ENCODE measurements at regions not wholly inside any gene's neighbourhood (a gene's known extent, or its start where the extent isn't known, plus 50 kb on each side); places are given as distances from the start of the nearest gene placed in this dataset.

GRCh38 chr5:93153461-93153860, 427.6 kb downstream of the NR2F1-AS1 start:
- H3K14ac ChIP-seq (ENCODE audit: low read length), result no peak overlapping the region
- H3K27me3 ChIP-seq (ENCODE audit: control insufficient read depth in 3 of 3, insufficient read depth in 3 of 3, low read depth in 1 of 3, low read length in 3 of 3), result no peaks in the 10 kb centered on the region
- H3K4me2 ChIP-seq (ENCODE audit: insufficient read depth, low read length, poor library complexity, severe bottlenecking), result no peak overlapping the region
- no peak overlapping the region for H2BK12ac ChIP-seq (ENCODE audit: low read length)
- no peak overlapping the region for H3K4ac ChIP-seq (ENCODE audit: low read length)
- H3K36me3 ChIP-seq (replicated peaks in 1 of 2; ENCODE audit: control insufficient read depth in 2 of 2, insufficient read depth in 2 of 2, low read length in 2 of 2), result no peaks in the 10 kb centered on the region
- no peak overlapping the region for H4K8ac ChIP-seq (ENCODE audit: low read depth, low read length)
- no peak overlapping the region for H2AK5ac ChIP-seq (ENCODE audit: low read depth, low read length)
- no peak overlapping the region for H3K18ac ChIP-seq (ENCODE audit: low read length)
- WGBS, 2 donors (ENCODE audit: extremely low coverage in 2 of 2, insufficient read length in 2 of 2, insufficient replicate concordance in 1 of 2), result no CpG with 5 or more reads among the region's 3 CpGs
- no peak overlapping the region for H2AFZ ChIP-seq (ENCODE audit: low read length)
- no peak overlapping the region for H3K27ac ChIP-seq (replicated peaks; ENCODE audit: low read length)
- no peak overlapping the region for H2BK15ac ChIP-seq (ENCODE audit: low read length)
- no peak overlapping the region for H3K9ac ChIP-seq (ENCODE audit: low read depth, low read length, poor library complexity)
- H2BK120ac ChIP-seq (ENCODE audit: low read depth, low read length), result no peak overlapping the region
- peaks cover 3 to 7% of the 10 kb centered on the region in 2 donors for H3K4me1 ChIP-seq (ENCODE audit: control insufficient read depth in 2 of 2, insufficient read depth in 1 of 2, low read depth in 1 of 2, low read length in 2 of 2)
- H3K9me3 ChIP-seq (replicated peaks in 1 of 2; ENCODE audit: control insufficient read depth in 2 of 2, insufficient read depth in 1 of 2, low read depth in 1 of 2, low read length in 2 of 2), result no peaks in the 10 kb centered on the region
- no peak for DNase-seq (ENCODE audit: low spot score)
- no peak overlapping the region for H3K23ac ChIP-seq (ENCODE audit: low read depth, low read length, poor library complexity)
- no peak overlapping the region for H4K91ac ChIP-seq (ENCODE audit: low read depth, low read length, poor library complexity)
- H3K4me3 ChIP-seq (ENCODE audit: low read length in 2 of 2), result no peak overlapping the region
- H3K79me1 ChIP-seq (ENCODE audit: low read depth, low read length), result no peaks in the 10 kb centered on the region
- no peak overlapping the region for H2BK5ac ChIP-seq (ENCODE audit: low read length)

GRCh38 chr5:93151896-93152295, 429.1 kb downstream of the NR2F1-AS1 start:
- 100% methylated on average over 1 of the region's 5 CpGs; no CpG with 5 or more reads in 1 of the 2 donors for WGBS, 2 donors (ENCODE audit: extremely low coverage in 2 of 2, insufficient read length in 2 of 2, insufficient replicate concordance in 1 of 2)
- no peak overlapping the region for H3K14ac ChIP-seq (ENCODE audit: low read length)
- H3K4me1 ChIP-seq (ENCODE audit: control insufficient read depth in 2 of 2, insufficient read depth in 1 of 2, low read depth in 1 of 2, low read length in 2 of 2), result peaks cover 3 to 7% of the 10 kb centered on the region in 2 donors
- no peaks in the 10 kb centered on the region for H3K9me3 ChIP-seq (replicated peaks in 1 of 2; ENCODE audit: control insufficient read depth in 2 of 2, insufficient read depth in 1 of 2, low read depth in 1 of 2, low read length in 2 of 2)
- no peaks in the 10 kb centered on the region for H3K36me3 ChIP-seq (replicated peaks in 1 of 2; ENCODE audit: control insufficient read depth in 2 of 2, insufficient read depth in 2 of 2, low read length in 2 of 2)
- no peak overlapping the region for H4K8ac ChIP-seq (ENCODE audit: low read depth, low read length)
- H3K27ac ChIP-seq (replicated peaks; ENCODE audit: low read length), result no peak overlapping the region
- no peaks in the 10 kb centered on the region for H3K27me3 ChIP-seq (ENCODE audit: control insufficient read depth in 3 of 3, insufficient read depth in 3 of 3, low read depth in 1 of 3, low read length in 3 of 3)
- no peak overlapping the region for H3K4me2 ChIP-seq (ENCODE audit: insufficient read depth, low read length, poor library complexity, severe bottlenecking)
- no peak overlapping the region for H2BK120ac ChIP-seq (ENCODE audit: low read depth, low read length)
- no peak overlapping the region for H2BK5ac ChIP-seq (ENCODE audit: low read length)
- DNase-seq (ENCODE audit: low spot score), result no peak
- H3K4ac ChIP-seq (ENCODE audit: low read length), result no peak overlapping the region
- no peak overlapping the region for H4K91ac ChIP-seq (ENCODE audit: low read depth, low read length, poor library complexity)
- H2AK5ac ChIP-seq (ENCODE audit: low read depth, low read length), result no peak overlapping the region
- H2AFZ ChIP-seq (ENCODE audit: low read length), result peak overlapping the region; percentile 36
- H3K79me1 ChIP-seq (ENCODE audit: low read depth, low read length), result no peaks in the 10 kb centered on the region
- H3K18ac ChIP-seq (ENCODE audit: low read length), result no peak overlapping the region
- no peak overlapping the region for H3K9ac ChIP-seq (ENCODE audit: low read depth, low read length, poor library complexity)
- no peak overlapping the region for H3K23ac ChIP-seq (ENCODE audit: low read depth, low read length, poor library complexity)
- no peak overlapping the region for H2BK15ac ChIP-seq (ENCODE audit: low read length)
- no peak overlapping the region for H2BK12ac ChIP-seq (ENCODE audit: low read length)
- H3K4me3 ChIP-seq (ENCODE audit: low read length in 2 of 2), result no peak overlapping the region

- Histone ChIP-seq H2BK120ac (ENCODE audit: low read depth, low read length) (no peak overlapping the region), H4K8ac (ENCODE audit: low read depth, low read length) (no peak overlapping the region), H2BK5ac (ENCODE audit: low read length) (no peak overlapping the region), H3K4me2 (ENCODE audit: insufficient read depth, low read length, poor library complexity, severe bottlenecking) (no peak overlapping the region), H3K23ac (ENCODE audit: low read depth, low read length, poor library complexity) (no peak overlapping the region), H3K4me3 (ENCODE audit: low read length in 2 of 2) (no peak overlapping the region), H2AK5ac (ENCODE audit: low read depth, low read length) (no peak overlapping the region), H2BK15ac (ENCODE audit: low read length) (no peak overlapping the region), H3K79me1 (ENCODE audit: low read depth, low read length) (no peaks in the 10 kb centered on the region), H3K27ac (replicated peaks; ENCODE audit: low read length) (no peak overlapping the region), H2AFZ (ENCODE audit: low read length) (no peak overlapping the region), H3K18ac (ENCODE audit: low read length) (no peak overlapping the region), H3K9me3 (replicated peaks in 1 of 2; ENCODE audit: control insufficient read depth in 2 of 2, insufficient read depth in 1 of 2, low read depth in 1 of 2, low read length in 2 of 2) (no peaks in the 10 kb centered on the region), H2BK12ac (ENCODE audit: low read length) (no peak overlapping the region), H3K36me3 (replicated peaks in 1 of 2; ENCODE audit: control insufficient read depth in 2 of 2, insufficient read depth in 2 of 2, low read length in 2 of 2) (no peaks in the 10 kb centered on the region), H3K27me3 (ENCODE audit: control insufficient read depth in 3 of 3, insufficient read depth in 3 of 3, low read depth in 1 of 3, low read length in 3 of 3) (no peaks in the 10 kb centered on the region), H3K14ac (ENCODE audit: low read length) (no peak overlapping the region), H3K4me1 (ENCODE audit: control insufficient read depth in 2 of 2, insufficient read depth in 1 of 2, low read depth in 1 of 2, low read length in 2 of 2) (peaks cover 3 to 7% of the 10 kb centered on the region in 2 donors), H4K91ac (ENCODE audit: low read depth, low read length, poor library complexity) (no peak overlapping the region), H3K4ac (ENCODE audit: low read length) (no peak overlapping the region), H3K9ac (ENCODE audit: low read depth, low read length, poor library complexity) (no peak overlapping the region)
- no peak for DNase-seq (ENCODE audit: low spot score)
Measured at GRCh38 chr5:93151121-93151520, 429.9 kb downstream of the NR2F1-AS1 start.

GRCh38 chr5:93150311-93151012, 430.6 kb downstream of the NR2F1-AS1 start:
- Histone ChIP-seq H2AK5ac (ENCODE audit: low read depth, low read length) (no peak overlapping the region), H4K91ac (ENCODE audit: low read depth, low read length, poor library complexity) (no peak overlapping the region), H3K9ac (ENCODE audit: low read depth, low read length, poor library complexity) (no peak overlapping the region), H3K23ac (ENCODE audit: low read depth, low read length, poor library complexity) (no peak overlapping the region), H3K4me3 (ENCODE audit: low read length in 2 of 2) (no peak overlapping the region), H2AFZ (ENCODE audit: low read length) (no peak overlapping the region), H3K4ac (ENCODE audit: low read length) (no peak overlapping the region), H3K14ac (ENCODE audit: low read length) (no peak overlapping the region), H3K4me2 (ENCODE audit: insufficient read depth, low read length, poor library complexity, severe bottlenecking) (no peak overlapping the region), H2BK15ac (ENCODE audit: low read length) (no peak overlapping the region), H4K8ac (ENCODE audit: low read depth, low read length) (no peak overlapping the region), H3K79me1 (ENCODE audit: low read depth, low read length) (no peaks in the 10 kb centered on the region), H3K27me3 (ENCODE audit: control insufficient read depth in 3 of 3, insufficient read depth in 3 of 3, low read depth in 1 of 3, low read length in 3 of 3) (no peaks in the 10 kb centered on the region), H2BK120ac (ENCODE audit: low read depth, low read length) (no peak overlapping the region), H3K4me1 (ENCODE audit: control insufficient read depth in 2 of 2, insufficient read depth in 1 of 2, low read depth in 1 of 2, low read length in 2 of 2) (peaks cover 3 to 7% of the 10 kb centered on the region in 2 donors), H3K18ac (ENCODE audit: low read length) (peak overlapping the region; percentile 2), H2BK5ac (ENCODE audit: low read length) (no peak overlapping the region), H3K27ac (replicated peaks; ENCODE audit: low read length) (no peak overlapping the region), H2BK12ac (ENCODE audit: low read length) (no peak overlapping the region), H3K36me3 (replicated peaks in 1 of 2; ENCODE audit: control insufficient read depth in 2 of 2, insufficient read depth in 2 of 2, low read length in 2 of 2) (no peaks in the 10 kb centered on the region), H3K9me3 (replicated peaks in 1 of 2; ENCODE audit: control insufficient read depth in 2 of 2, insufficient read depth in 1 of 2, low read depth in 1 of 2, low read length in 2 of 2) (no peaks in the 10 kb centered on the region)
- no peak for DNase-seq (ENCODE audit: low spot score)
- WGBS, 2 donors (ENCODE audit: extremely low coverage in 2 of 2, insufficient read length in 2 of 2, insufficient replicate concordance in 1 of 2), result no CpG with 5 or more reads among the region's 3 CpGs

Measured in neuronal stem cell (in vitro differentiated cells).